Mesenchymal stem cell (in vitro differentiated cells and primary cell): ENCODE measurements at regions not wholly inside any gene's neighbourhood (a gene's known extent, or its start where the extent isn't known, plus 50 kb on each side); places are given as distances from the start of the nearest gene placed in this dataset.

Experiments used
- DNase-seq: peaks from one replicate; pipeline ENCODE4 v3.0.0-alpha.2; 2013
- H2AFZ ChIP-seq: one replicate; pipeline ENCODE4 v1.6.1; 2013; ENCODE audit warnings: low read depth, mild to moderate bottlenecking, control low read depth, inconsistent platforms, low read length, moderate library complexity
- H2AK5ac ChIP-seq: 2 replicates; pipeline ENCODE4 v1.6.1; 2013; ENCODE audit warnings: low read length, moderate library complexity, mild to moderate bottlenecking, inconsistent platforms; ENCODE audit not compliant: severe bottlenecking
- H2BK120ac ChIP-seq: one replicate; pipeline ENCODE4 v1.6.1; 2013; ENCODE audit warnings: low read depth, mild to moderate bottlenecking, inconsistent platforms, low read length, moderate library complexity
- H2BK12ac ChIP-seq, 2 experiments: one replicate each; pipeline ENCODE4 v1.6.1; 2013; ENCODE audit warnings: inconsistent platforms in 2 of 2, low read length in 2 of 2, mild to moderate bottlenecking in 2 of 2, moderate library complexity in 2 of 2, control low read depth in 1 of 2
- H2BK15ac ChIP-seq: one replicate; pipeline ENCODE4 v1.6.1; 2013; ENCODE audit warnings: mild to moderate bottlenecking, low read depth, inconsistent platforms; ENCODE audit not compliant: poor library complexity, severe bottlenecking
- H2BK5ac ChIP-seq: 2 replicates; pipeline ENCODE4 v1.6.1; 2013; ENCODE audit warnings: low read depth, mild to moderate bottlenecking, low read length, control low read depth, inconsistent platforms; ENCODE audit not compliant: poor library complexity, severe bottlenecking
- H3K14ac ChIP-seq, 2 experiments: one replicate each; pipeline ENCODE4 v1.6.1; 2013; ENCODE audit warnings: inconsistent platforms in 2 of 2, low read length in 2 of 2, control low read depth in 1 of 2, mild to moderate bottlenecking in 1 of 2, moderate library complexity in 1 of 2
- H3K18ac ChIP-seq, 2 experiments: one replicate each; pipeline ENCODE4 v1.6.1; 2013; ENCODE audit warnings: inconsistent platforms in 2 of 2, low read length in 2 of 2, control low read depth in 1 of 2, low read depth in 1 of 2, mild to moderate bottlenecking in 1 of 2
- H3K23ac ChIP-seq, 2 experiments: one replicate each; pipeline ENCODE4 v1.6.1; 2013; ENCODE audit warnings: inconsistent platforms in 2 of 2, low read length in 2 of 2, mild to moderate bottlenecking in 2 of 2, moderate library complexity in 2 of 2, control low read depth in 1 of 2
- H3K27ac ChIP-seq: 2 replicates; pipeline ENCODE4 v1.5.1; 2013; ENCODE audit warnings: mild to moderate bottlenecking, moderate library complexity, low read length, control low read depth, inconsistent platforms; ENCODE audit not compliant: poor library complexity, severe bottlenecking
- H3K27me3 ChIP-seq, 2 experiments: 2 replicates each; pipeline versions ENCODE4 v1.6.1 to v1.7.0; 2013; ENCODE audit warnings: low read length in 2 of 2, mild to moderate bottlenecking in 2 of 2, moderate library complexity in 2 of 2, control low read depth in 1 of 2, inconsistent platforms in 1 of 2; ENCODE audit not compliant: control insufficient read depth in 1 of 2, insufficient read depth in 1 of 2
- H3K36me3 ChIP-seq, 2 experiments: 2 replicates each; pipeline versions ENCODE4 v1.6.1 to v1.7.0; 2013; ENCODE audit warnings: low read length in 2 of 2, control low read depth in 1 of 2, inconsistent platforms in 1 of 2, low read depth in 1 of 2, mild to moderate bottlenecking in 1 of 2; ENCODE audit not compliant: insufficient read depth in 2 of 2, control insufficient read depth in 1 of 2
- H3K4ac ChIP-seq, 2 experiments: one replicate each; pipeline ENCODE4 v1.6.1; 2013; ENCODE audit warnings: inconsistent platforms in 2 of 2, low read length in 2 of 2, mild to moderate bottlenecking in 2 of 2, moderate library complexity in 2 of 2, control low read depth in 1 of 2, low read depth in 1 of 2
- H3K4me1 ChIP-seq: 2 replicates; pipeline ENCODE4 v1.6.1; 2013; ENCODE audit warnings: low read depth, low read length, control low read depth; ENCODE audit not compliant: control insufficient read depth, insufficient read depth
- H3K4me2 ChIP-seq: 2 replicates; pipeline ENCODE4 v1.6.1; 2013; ENCODE audit warnings: low read length, mild to moderate bottlenecking, inconsistent platforms; ENCODE audit not compliant: poor library complexity, severe bottlenecking
- H3K4me3 ChIP-seq, 2 experiments: 2 replicates each; pipeline versions ENCODE4 v1.5.1 to v1.7.0; 2013; ENCODE audit warnings: low read length in 2 of 2, mild to moderate bottlenecking in 2 of 2, control low read depth in 1 of 2, low read depth in 1 of 2; ENCODE audit not compliant: insufficient read depth in 1 of 2
- H3K79me1 ChIP-seq: replicated peaks from 2 replicates; pipeline ENCODE4 v1.6.1; 2013; ENCODE audit warnings: mild to moderate bottlenecking, control low read depth, low read length, inconsistent platforms; ENCODE audit not compliant: poor library complexity, severe bottlenecking
- H3K9ac ChIP-seq: 2 replicates; pipeline ENCODE4 v1.7.0; 2013; ENCODE audit warnings: mild to moderate bottlenecking, low read length, moderate library complexity
- H3K9me3 ChIP-seq: 2 replicates; pipeline ENCODE4 v1.7.0; 2013; ENCODE audit warnings: mild to moderate bottlenecking, low read length; ENCODE audit not compliant: control insufficient read depth
- H4K8ac ChIP-seq: one replicate; pipeline ENCODE4 v1.6.1; 2013; ENCODE audit warnings: inconsistent platforms, mild to moderate bottlenecking, low read length, moderate library complexity
- H4K91ac ChIP-seq: one replicate; pipeline ENCODE4 v1.6.1; 2013; ENCODE audit warnings: mild to moderate bottlenecking, low read length, inconsistent platforms
- WGBS: methylation state at CpG from one replicate; pipeline ENCODE4 v1.1.7; 2013; ENCODE audit warnings: mixed read lengths; 5-methylcytosine and 5-hydroxymethylcytosine counted together

- Histone ChIP-seq H3K9me3 (no peaks in the 10 kb centered on the region), H2BK15ac (peak overlapping the region; percentile 67), H3K18ac (peak overlapping the region; percentile 18 to 59), H3K4ac (no peak overlapping the region), H2BK5ac (no peak overlapping the region), H4K8ac (no peak overlapping the region), H3K36me3 (no peaks in the 10 kb centered on the region), H3K4me1 (peaks cover 6% of the 10 kb centered on the region), H3K23ac (no peak overlapping the region), H3K79me1 (no peaks in the 10 kb centered on the region), H3K27ac (no peak overlapping the region), H3K4me2 (no peak overlapping the region), H2AK5ac (no peak overlapping the region), H2AFZ (no peak overlapping the region), H3K9ac (no peak overlapping the region), H4K91ac (no peak overlapping the region), H2BK120ac (no peak overlapping the region), H3K4me3 (no peak overlapping the region), H3K14ac (no peak overlapping the region), H2BK12ac (no peak overlapping the region), H3K27me3 (no peaks in the 10 kb centered on the region)
- 100% methylated on average over 1 of the region's 2 CpGs for WGBS
- peak; percentile 42 for DNase-seq
Measured at GRCh38 chr1:96366516-96366915, 355.1 kb upstream of the PTBP2 start.

- Histone ChIP-seq H3K9me3 (no peaks in the 10 kb centered on the region), H3K79me1 (no peaks in the 10 kb centered on the region), H4K8ac (no peak overlapping the region), H3K4me1 (peaks cover 5% of the 10 kb centered on the region), H4K91ac (no peak overlapping the region), H3K4me3 (no peak overlapping the region), H3K27ac (no peak overlapping the region), H3K23ac (no peak overlapping the region), H3K18ac (peak overlapping the region in 1 of 2 experiments; percentile 59), H2AK5ac (no peak overlapping the region), H2BK15ac (no peak overlapping the region), H3K36me3 (no peaks in the 10 kb centered on the region), H3K14ac (no peak overlapping the region), H2BK12ac (no peak overlapping the region), H3K9ac (no peak overlapping the region), H3K27me3 (no peaks in the 10 kb centered on the region), H2BK5ac (no peak overlapping the region), H2BK120ac (no peak overlapping the region), H3K4ac (no peak overlapping the region), H3K4me2 (no peak overlapping the region), H2AFZ (no peak overlapping the region)
- WGBS, result 75% methylated on average over 1 of the region's 2 CpGs
- DNase-seq, result no peak
Measured at GRCh38 chr1:96367791-96368190, 353.8 kb upstream of the PTBP2 start.

GRCh38 chr1:96370757-96371156 is 350.8 kb upstream of the PTBP2 start:
- H3K4ac ChIP-seq, result peak overlapping the region in 1 of 2 experiments; percentile 33
- peak overlapping the region; percentile 35 for H3K9ac ChIP-seq
- H3K27ac ChIP-seq, result peak overlapping the region; percentile 73
- no peak overlapping the region for H2AFZ ChIP-seq
- no peak overlapping the region for H2BK5ac ChIP-seq
- H3K79me1 ChIP-seq, result no peaks in the 10 kb centered on the region
- no peaks in the 10 kb centered on the region for H3K9me3 ChIP-seq
- no peak overlapping the region for H3K18ac ChIP-seq
- H2BK15ac ChIP-seq, result no peak overlapping the region
- H3K14ac ChIP-seq, result no peak overlapping the region
- no peak overlapping the region for H3K4me2 ChIP-seq
- no peak overlapping the region for H3K23ac ChIP-seq
- H2BK120ac ChIP-seq, result no peak overlapping the region
- H3K4me1 ChIP-seq, result peaks cover 1% of the 10 kb centered on the region
- H3K27me3 ChIP-seq, result no peaks in the 10 kb centered on the region
- no peaks in the 10 kb centered on the region for H3K36me3 ChIP-seq
- H2BK12ac ChIP-seq, result no peak overlapping the region
- H2AK5ac ChIP-seq, result no peak overlapping the region
- no peak overlapping the region for H4K8ac ChIP-seq
- no peak overlapping the region for H3K4me3 ChIP-seq
- no peak overlapping the region for H4K91ac ChIP-seq
- WGBS, result 0% methylated on average over 2 of the region's 5 CpGs
- peak; percentile 91 for DNase-seq

DNA sequence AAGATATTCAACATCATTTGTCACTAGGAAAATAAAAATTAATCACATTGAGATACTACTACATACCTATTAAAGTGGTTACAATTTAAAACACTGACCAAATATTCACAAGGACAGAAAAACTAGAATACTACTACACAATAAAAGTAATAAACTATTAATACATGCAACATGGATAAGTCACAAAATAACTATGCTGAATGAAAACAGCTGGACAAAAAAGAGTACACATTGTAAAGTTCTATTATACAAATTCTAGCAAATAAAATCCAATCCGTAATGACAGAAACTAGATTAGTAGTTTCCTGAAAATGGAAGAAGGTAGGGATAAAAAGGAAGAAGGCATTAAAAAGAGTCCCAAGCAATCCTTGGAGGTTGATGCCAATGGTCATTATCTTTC is 348.7 kb upstream of the PTBP2 start:
- no peak overlapping the region for H3K4me3 ChIP-seq
- H3K4me2 ChIP-seq, result no peak overlapping the region
- H3K27ac ChIP-seq, result no peak overlapping the region
- H2BK12ac ChIP-seq, result no peak overlapping the region
- DNase-seq, result no peak
- no peak overlapping the region for H3K14ac ChIP-seq
- no peak overlapping the region for H4K91ac ChIP-seq
- H4K8ac ChIP-seq, result no peak overlapping the region
- H3K18ac ChIP-seq, result no peak overlapping the region
- no peak overlapping the region for H2BK5ac ChIP-seq
- no peak overlapping the region for H2AFZ ChIP-seq
- no peaks in the 10 kb centered on the region for H3K36me3 ChIP-seq
- H3K4me1 ChIP-seq, result no peaks in the 10 kb centered on the region
- H2BK15ac ChIP-seq, result no peak overlapping the region
- no peak overlapping the region for H3K9ac ChIP-seq
- no peaks in the 10 kb centered on the region for H3K9me3 ChIP-seq
- no CpG with 5 or more reads among the region's 1 CpG for WGBS
- no peak overlapping the region for H3K23ac ChIP-seq
- H2BK120ac ChIP-seq, result no peak overlapping the region
- H2AK5ac ChIP-seq, result no peak overlapping the region
- H3K27me3 ChIP-seq, result no peaks in the 10 kb centered on the region
- H3K79me1 ChIP-seq, result no peaks in the 10 kb centered on the region
- no peak overlapping the region for H3K4ac ChIP-seq
